Smooth muscle cell (in vitro differentiated cells): ENCODE measurements at regions not wholly inside any gene's neighbourhood (a gene's known extent, or its start where the extent isn't known, plus 50 kb on each side); places are given as distances from the start of the nearest gene placed in this dataset.

Experiments used
- DNase-seq: peaks from one replicate; lab custom pipeline; 2025; ENCODE audit not compliant: unreplicated experiment; lab: John Stamatoyannopoulos, UW
- H2AFZ ChIP-seq: fragments of 200-600 bp; sonication (generic); 2 replicates; pipeline ENCODE4 v1.6.0; 2016; ENCODE audit warnings: antibody characterized with exemption, low read depth, mild to moderate bottlenecking
- H3F3A ChIP-seq: fragments of 200-600 bp; sonication (generic); 2 replicates; pipeline ENCODE4 v1.6.0; 2017; ENCODE audit warnings: antibody characterized with exemption, low read depth
- H3K27ac ChIP-seq: fragments of 200-600 bp; sonication (generic); 2 replicates; pipeline ENCODE4 v1.5.1; 2016; ENCODE audit warnings: low read depth, mild to moderate bottlenecking
- H3K27me3 ChIP-seq: fragments of 200-600 bp; sonication (generic); 2 replicates; pipeline ENCODE4 v1.6.1; 2016; ENCODE audit warnings: low read depth, mild to moderate bottlenecking
- H3K36me3 ChIP-seq: fragments of 200-600 bp; sonication (generic); 2 replicates; pipeline ENCODE4 v1.5.1; 2016; ENCODE audit warnings: low read depth
- H3K4me1 ChIP-seq: fragments of 200-600 bp; sonication (generic); 2 replicates; pipeline ENCODE4 v1.5.1; 2016; ENCODE audit warnings: low read depth
- H3K4me2 ChIP-seq: fragments of 200-600 bp; sonication (generic); 2 replicates; pipeline ENCODE4 v1.6.0; 2016; ENCODE audit warnings: mild to moderate bottlenecking
- H3K4me3 ChIP-seq: fragments of 200-600 bp; sonication (generic); 2 replicates; pipeline ENCODE4 v1.5.1; 2016; ENCODE audit warnings: mild to moderate bottlenecking
- H3K79me2 ChIP-seq: fragments of 200-600 bp; sonication (generic); 2 replicates; pipeline ENCODE4 v1.6.0; 2016; ENCODE audit warnings: low read depth, mild to moderate bottlenecking
- H3K9ac ChIP-seq: fragments of 200-600 bp; sonication (generic); 2 replicates; pipeline ENCODE4 v1.6.0; 2016; ENCODE audit warnings: low read depth
- H3K9me3 ChIP-seq: fragments of 200-600 bp; sonication (generic); replicated peaks from 2 replicates; pipeline ENCODE4 v1.5.1; 2016; ENCODE audit warnings: low read depth
- H4K20me1 ChIP-seq: fragments of 200-600 bp; sonication (generic); 2 replicates; pipeline ENCODE4 v1.6.0; 2016; ENCODE audit warnings: low read depth
- WGBS: methylation state at CpG from one replicate; pipeline ENCODE4 v1.1.7; 2016; ENCODE audit warnings: low lambda C conversion rate; 5-methylcytosine and 5-hydroxymethylcytosine counted together
- TF ChIP-seq, protein P1 (sequence below): fragments of 200-600 bp; sonication (generic); IDR thresholded peaks from 2 replicates; pipeline ENCODE4 v1.5.1; 2017; ENCODE audit warnings: borderline replicate concordance, mild to moderate bottlenecking, antibody characterized with exemption; ENCODE audit not compliant: insufficient read depth, poor library complexity, severe bottlenecking

DNA sequence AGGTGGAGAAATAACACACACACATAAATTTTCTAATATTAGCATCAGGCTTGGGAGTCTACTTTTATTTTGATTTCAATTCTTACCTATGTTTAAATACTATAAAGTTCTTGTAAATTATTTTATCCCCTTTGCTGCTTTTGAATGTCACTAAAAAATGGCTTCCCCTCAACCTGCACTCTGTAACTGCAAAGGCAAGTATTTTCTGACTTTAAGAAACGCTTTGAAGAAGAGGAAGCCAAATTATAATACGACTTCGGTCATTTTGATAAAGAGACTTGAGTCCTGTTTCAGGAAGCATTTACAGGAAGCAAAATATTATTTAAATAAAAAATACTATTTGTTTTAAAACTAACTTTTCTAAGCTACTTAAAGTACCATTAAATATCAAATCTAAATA is 627.7 kb upstream of the AGTR1 start:
- Histone ChIP-seq H3K27ac (no peak overlapping the region), H3K4me1 (no peaks in the 10 kb centered on the region), H2AFZ (no peak overlapping the region), H3K4me2 (no peak overlapping the region), H3K27me3 (no peaks in the 10 kb centered on the region), H3F3A (no peaks in the 10 kb centered on the region), H3K9ac (no peak overlapping the region), H3K79me2 (no peaks in the 10 kb centered on the region), H3K9me3 (no peaks in the 10 kb centered on the region), H4K20me1 (no peaks in the 10 kb centered on the region), H3K36me3 (no peaks in the 10 kb centered on the region), H3K4me3 (no peak overlapping the region)
- DNase-seq: no peak
- TF ChIP-seq, protein P1, sequence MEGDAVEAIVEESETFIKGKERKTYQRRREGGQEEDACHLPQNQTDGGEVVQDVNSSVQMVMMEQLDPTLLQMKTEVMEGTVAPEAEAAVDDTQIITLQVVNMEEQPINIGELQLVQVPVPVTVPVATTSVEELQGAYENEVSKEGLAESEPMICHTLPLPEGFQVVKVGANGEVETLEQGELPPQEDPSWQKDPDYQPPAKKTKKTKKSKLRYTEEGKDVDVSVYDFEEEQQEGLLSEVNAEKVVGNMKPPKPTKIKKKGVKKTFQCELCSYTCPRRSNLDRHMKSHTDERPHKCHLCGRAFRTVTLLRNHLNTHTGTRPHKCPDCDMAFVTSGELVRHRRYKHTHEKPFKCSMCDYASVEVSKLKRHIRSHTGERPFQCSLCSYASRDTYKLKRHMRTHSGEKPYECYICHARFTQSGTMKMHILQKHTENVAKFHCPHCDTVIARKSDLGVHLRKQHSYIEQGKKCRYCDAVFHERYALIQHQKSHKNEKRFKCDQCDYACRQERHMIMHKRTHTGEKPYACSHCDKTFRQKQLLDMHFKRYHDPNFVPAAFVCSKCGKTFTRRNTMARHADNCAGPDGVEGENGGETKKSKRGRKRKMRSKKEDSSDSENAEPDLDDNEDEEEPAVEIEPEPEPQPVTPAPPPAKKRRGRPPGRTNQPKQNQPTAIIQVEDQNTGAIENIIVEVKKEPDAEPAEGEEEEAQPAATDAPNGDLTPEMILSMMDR: no peak
- WGBS: 97% methylated on average over 3 of the region's 3 CpGs

DNA sequence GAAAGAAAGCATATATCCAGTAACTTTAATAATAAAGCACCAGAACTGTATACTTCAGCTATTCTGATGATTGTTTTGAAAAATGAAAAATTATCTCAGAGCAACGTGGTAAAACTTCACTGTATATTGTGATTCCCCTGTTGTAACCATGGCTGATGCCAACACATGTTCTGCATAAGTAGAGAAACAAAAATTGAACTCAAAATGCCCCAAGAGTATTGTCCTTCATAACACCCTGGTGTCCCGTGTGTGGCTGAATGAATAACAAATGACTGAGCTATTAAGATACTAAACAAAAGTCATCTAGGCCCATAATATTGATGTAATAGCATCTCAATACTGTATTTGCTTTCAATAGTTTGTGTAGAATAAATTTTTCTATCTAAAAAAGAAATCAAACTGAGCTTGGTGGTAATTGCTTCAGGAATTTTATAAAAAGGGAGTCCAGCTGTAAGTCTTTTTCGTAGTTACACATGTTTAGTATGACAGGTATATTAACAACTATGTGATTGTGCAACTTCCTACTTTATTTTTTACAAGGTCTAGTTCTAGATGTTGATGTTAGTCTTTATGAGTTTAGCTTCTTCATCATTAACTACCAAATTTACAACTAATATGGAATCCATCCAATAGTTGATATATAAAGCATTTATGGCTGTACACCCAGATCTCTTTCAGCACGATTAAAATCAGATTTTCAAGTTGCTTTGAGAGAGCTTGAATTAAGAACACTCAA is 623.8 kb upstream of the AGTR1 start:
- Histone ChIP-seq H3F3A (no peaks in the 10 kb centered on the region), H3K9ac (no peak overlapping the region), H4K20me1 (no peaks in the 10 kb centered on the region), H3K27ac (no peak overlapping the region), H3K79me2 (no peaks in the 10 kb centered on the region), H3K9me3 (no peaks in the 10 kb centered on the region), H3K4me2 (no peak overlapping the region), H3K36me3 (no peaks in the 10 kb centered on the region), H3K4me3 (no peak overlapping the region), H3K27me3 (no peaks in the 10 kb centered on the region), H3K4me1 (no peaks in the 10 kb centered on the region), H2AFZ (no peak overlapping the region)
- WGBS: 87% methylated on average over 4 of the region's 4 CpGs
- no peak for DNase-seq
- TF ChIP-seq, protein P1: no peak

DNA sequence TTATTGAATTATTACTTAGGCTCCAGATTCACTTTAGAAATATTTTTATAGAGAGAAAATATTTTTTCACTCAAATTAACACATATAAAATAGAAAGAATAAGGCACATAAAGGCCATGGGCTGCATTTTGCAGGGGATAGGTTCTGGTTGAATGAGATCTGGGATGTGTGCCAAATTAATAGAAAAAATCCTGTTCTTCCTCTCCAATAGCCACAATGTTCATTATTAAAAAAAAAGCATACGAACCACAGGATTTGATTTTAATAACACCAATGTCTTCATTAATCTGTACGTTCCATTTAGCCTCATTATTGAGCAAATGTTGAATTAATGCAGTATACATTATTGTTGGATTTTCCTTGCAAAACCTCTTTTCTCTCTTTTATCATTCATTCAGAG is 622.8 kb upstream of the AGTR1 start:
- 89% methylated on average over 2 of the region's 2 CpGs for WGBS
- Histone ChIP-seq H4K20me1 (no peaks in the 10 kb centered on the region), H3K4me2 (no peak overlapping the region), H3K9me3 (no peaks in the 10 kb centered on the region), H3F3A (no peaks in the 10 kb centered on the region), H3K9ac (no peak overlapping the region), H3K27me3 (no peaks in the 10 kb centered on the region), H3K79me2 (no peaks in the 10 kb centered on the region), H3K36me3 (no peaks in the 10 kb centered on the region), H2AFZ (no peak overlapping the region), H3K27ac (no peak overlapping the region), H3K4me3 (no peak overlapping the region), H3K4me1 (no peaks in the 10 kb centered on the region)
- no peak for DNase-seq
- TF ChIP-seq, protein P1: no peak
